Common myeloid progenitor, CD34-positive (primary cell): ENCODE measurements at regions not wholly inside any gene's neighbourhood (a gene's known extent, or its start where the extent isn't known, plus 50 kb on each side); places are given as distances from the start of the nearest gene placed in this dataset.

Experiments used
- CTCF ChIA-PET: fragments of 350-600 bp; sonication (Branson Sonifier 250); formaldehyde crosslinking; loops from one replicate; lab custom pipeline; 2021; ENCODE audit warnings: antibody characterized with exemption; lab: Charles Lee
- POLR2A ChIA-PET: fragments of 350-600 bp; sonication (Branson Sonifier 250); formaldehyde crosslinking; loops from one replicate; lab custom pipeline; 2021; ENCODE audit warnings: antibody characterized with exemption; lab: Charles Lee
- DNase-seq, 3 donors: peaks; one replicate each; pipeline versions ENCODE4 v3.0.0 to v3.0.0-alpha.2; 2013
- H3K27ac ChIP-seq, 2 experiments: 1 replicate in 1 of 2; 2 replicates in 1 of 2; pipeline ENCODE4 v1.7.0; 2013; ENCODE audit warnings: inconsistent platforms in 2 of 2, low read length in 2 of 2, mild to moderate bottlenecking in 2 of 2, low read depth in 1 of 2, moderate library complexity in 1 of 2; ENCODE audit not compliant: severe bottlenecking in 2 of 2, insufficient read depth in 1 of 2, poor library complexity in 1 of 2
- H3K27me3 ChIP-seq, 5 experiments: replicated peaks in 2 of 5; 1 replicate in 3 of 5; 2 replicates in 2 of 5; pipeline versions ENCODE4 v1.6.1 to v1.7.0; 2013; ENCODE audit warnings: low read length in 4 of 5, mild to moderate bottlenecking in 2 of 5, moderate library complexity in 2 of 5, inconsistent platforms in 1 of 5; ENCODE audit not compliant: insufficient read depth in 5 of 5, control insufficient read depth in 4 of 5
- H3K36me3 ChIP-seq, 4 experiments: 1 replicate in 2 of 4; 2 replicates in 2 of 4; pipeline versions ENCODE4 v1.6.1 to v1.7.0; 2013; ENCODE audit warnings: low read length in 3 of 4, control low read depth in 1 of 4, mild to moderate bottlenecking in 1 of 4; ENCODE audit not compliant: control insufficient read depth in 4 of 4, insufficient read depth in 4 of 4
- H3K4me1 ChIP-seq, 4 experiments: 1 replicate in 3 of 4; 2 replicates in 1 of 4; pipeline versions ENCODE4 v1.6.1 to v1.7.1; 2013; ENCODE audit warnings: low read length in 3 of 4, mild to moderate bottlenecking in 3 of 4, control low read depth in 1 of 4, inconsistent platforms in 1 of 4, moderate library complexity in 1 of 4; ENCODE audit not compliant: control insufficient read depth in 4 of 4, insufficient read depth in 4 of 4; ENCODE audit errors: control extremely low read depth in 1 of 4
- H3K4me3 ChIP-seq, 7 experiments: 1 replicate in 4 of 7; 2 replicates in 3 of 7; pipeline versions ENCODE4 v1.5.1 to v1.7.0; 2013; ENCODE audit warnings: mild to moderate bottlenecking in 7 of 7, low read length in 6 of 7, moderate library complexity in 6 of 7, inconsistent platforms in 2 of 7, low read depth in 2 of 7, control low read depth in 1 of 7; ENCODE audit not compliant: insufficient read depth in 4 of 7, control insufficient read depth in 1 of 7; ENCODE audit errors: extremely low read depth in 1 of 7
- H3K9me3 ChIP-seq, 5 experiments: 1 replicate in 4 of 5; 2 replicates in 1 of 5; pipeline versions ENCODE4 v1.6.1 to v1.7.1; 2013; ENCODE audit warnings: low read length in 4 of 5, mild to moderate bottlenecking in 2 of 5, inconsistent platforms in 1 of 5, low read depth in 1 of 5, moderate library complexity in 1 of 5; ENCODE audit not compliant: control insufficient read depth in 4 of 5, insufficient read depth in 2 of 5; ENCODE audit errors: control extremely low read depth in 1 of 5
- WGBS: methylation state at CpG from one replicate; pipeline ENCODE4 v1.1.5; 2013; ENCODE audit not compliant: insufficient coverage; 5-methylcytosine and 5-hydroxymethylcytosine counted together

GRCh38 chr5:93278896-93279295, 302.1 kb downstream of the NR2F1-AS1 start:
- H3K4me3 ChIP-seq: no peak overlapping the region
- ChIA-PET CTCF (interaction anchor here (0.6 kb wide), 1 partner anchor 41 kb away, joined by 3 read pairs; no protein-coding TSS in a partner anchor), POLR2A (no interaction called here)
- no peak for DNase-seq
- H3K4me1 ChIP-seq: no peaks in the 10 kb centered on the region
- no peaks in the 10 kb centered on the region for H3K27me3 ChIP-seq
- WGBS: no CpG with 5 or more reads among the region's 2 CpGs
- no peak overlapping the region for H3K27ac ChIP-seq
- no peaks in the 10 kb centered on the region for H3K9me3 ChIP-seq
- no peaks in the 10 kb centered on the region for H3K36me3 ChIP-seq

- Histone ChIP-seq H3K4me1 (no peaks in the 10 kb centered on the region), H3K9me3 (no peaks in the 10 kb centered on the region), H3K36me3 (no peaks in the 10 kb centered on the region), H3K4me3 (no peak overlapping the region), H3K27ac (no peak overlapping the region), H3K27me3 (no peaks in the 10 kb centered on the region)
- POLR2A ChIA-PET: no interaction called here
- WGBS: 97% methylated on average over 3 of the region's 6 CpGs
- CTCF ChIA-PET: interaction anchor here (0.9 kb wide), 1 partner anchor 13 kb away, joined by 3 read pairs; no protein-coding TSS in a partner anchor
- no peak for DNase-seq
Observed at GRCh38 chr5:93277051-93277450, 304.0 kb downstream of the NR2F1-AS1 start.

DNA sequence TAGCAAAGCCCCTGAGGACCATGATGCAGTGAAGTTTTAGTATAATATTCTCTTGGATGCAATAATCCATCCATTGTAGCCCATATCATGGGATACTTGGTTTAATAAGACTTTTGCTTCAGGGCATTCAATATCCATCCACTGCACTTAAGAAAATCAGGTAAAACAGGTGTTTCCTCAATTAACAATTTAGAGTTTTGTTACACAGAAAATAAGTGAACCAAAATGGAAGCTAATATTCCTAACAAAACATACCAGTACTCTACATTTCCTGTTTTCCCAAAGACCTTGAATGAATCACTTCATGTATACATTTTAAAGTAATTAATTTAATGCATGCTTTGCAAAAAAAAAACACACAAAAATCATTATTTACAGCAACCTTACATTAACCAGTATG, 305.6 kb downstream of the NR2F1-AS1 start:
- ChIA-PET CTCF (no interaction called here), POLR2A (no interaction called here)
- Histone ChIP-seq H3K36me3 (no peaks in the 10 kb centered on the region), H3K27me3 (no peaks in the 10 kb centered on the region), H3K9me3 (no peaks in the 10 kb centered on the region), H3K4me1 (no peaks in the 10 kb centered on the region), H3K4me3 (no peak overlapping the region), H3K27ac (no peak overlapping the region)
- DNase-seq: no peak

DNA sequence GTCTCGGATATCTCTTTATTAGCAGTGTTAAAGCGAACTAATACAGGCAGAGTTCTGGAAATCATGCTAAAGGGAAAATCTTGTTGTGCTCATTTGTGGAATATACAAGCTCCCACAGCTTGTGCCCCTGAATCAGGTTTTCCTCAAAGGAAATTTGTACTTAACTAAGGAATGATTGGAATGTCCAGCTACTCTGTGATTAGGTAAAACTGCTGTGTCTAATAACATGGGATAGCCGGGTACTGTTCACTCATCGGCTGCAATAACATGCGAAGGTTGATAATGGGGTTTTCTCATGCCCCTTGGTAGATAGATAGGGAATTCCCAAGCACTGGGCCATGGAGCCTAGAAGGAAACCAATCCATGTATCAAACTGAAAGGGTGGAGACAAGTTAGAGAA, 306.7 kb downstream of the NR2F1-AS1 start:
- ChIA-PET CTCF (no interaction called here), POLR2A (no interaction called here)
- H3K4me3 ChIP-seq: no peak overlapping the region
- no peak overlapping the region for H3K27ac ChIP-seq
- no peak for DNase-seq
- no peaks in the 10 kb centered on the region for H3K36me3 ChIP-seq
- H3K9me3 ChIP-seq: no peaks in the 10 kb centered on the region
- H3K27me3 ChIP-seq: no peaks in the 10 kb centered on the region
- no peaks in the 10 kb centered on the region for H3K4me1 ChIP-seq
- 98% methylated on average over 5 of the region's 5 CpGs for WGBS

DNA sequence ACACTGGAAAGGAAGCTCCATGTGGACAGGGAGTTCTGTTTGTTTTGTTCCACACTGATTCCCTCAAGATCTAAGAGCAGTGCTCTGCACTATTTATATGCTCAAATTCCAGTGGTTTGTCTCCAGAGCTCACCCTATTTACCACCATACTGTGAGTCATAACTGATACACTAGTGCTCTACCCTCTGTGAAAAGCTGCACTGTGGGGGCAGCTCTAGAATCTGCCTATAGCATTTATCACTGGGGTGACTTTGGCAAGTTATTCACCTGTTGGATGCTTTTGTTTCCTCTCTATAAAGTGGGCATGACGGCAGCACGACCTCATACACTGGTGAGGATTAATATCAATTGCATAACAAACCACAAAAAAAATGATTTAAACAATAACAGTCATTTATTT, 307.8 kb downstream of the NR2F1-AS1 start:
- Histone ChIP-seq H3K4me1 (no peaks in the 10 kb centered on the region), H3K27me3 (no peaks in the 10 kb centered on the region), H3K9me3 (no peaks in the 10 kb centered on the region), H3K27ac (no peak overlapping the region), H3K36me3 (no peaks in the 10 kb centered on the region), H3K4me3 (no peak overlapping the region)
- no peak for DNase-seq
- no CpG with 5 or more reads among the region's 2 CpGs for WGBS
- ChIA-PET POLR2A (interaction anchor here (0.6 kb wide), 1 partner anchor 82 kb away, joined by 4 read pairs; no protein-coding TSS in a partner anchor), CTCF (interaction anchor here (1.2 kb wide), 1 partner anchor 29 kb away, joined by 3 read pairs; no protein-coding TSS in a partner anchor)

- Histone ChIP-seq H3K9me3 (peaks cover 0 to 3% (median 0%) of the 10 kb centered on the region in 5 experiments), H3K27ac (no peak overlapping the region), H3K27me3 (no peaks in the 10 kb centered on the region), H3K4me3 (no peak overlapping the region), H3K36me3 (no peaks in the 10 kb centered on the region), H3K4me1 (no peaks in the 10 kb centered on the region)
- WGBS: 72% methylated on average over 3 of the region's 5 CpGs
- ChIA-PET POLR2A (no interaction called here), CTCF (no interaction called here)
- DNase-seq: no peak
Observed at GRCh38 chr5:93272108-93272507, 308.9 kb downstream of the NR2F1-AS1 start.

DNA sequence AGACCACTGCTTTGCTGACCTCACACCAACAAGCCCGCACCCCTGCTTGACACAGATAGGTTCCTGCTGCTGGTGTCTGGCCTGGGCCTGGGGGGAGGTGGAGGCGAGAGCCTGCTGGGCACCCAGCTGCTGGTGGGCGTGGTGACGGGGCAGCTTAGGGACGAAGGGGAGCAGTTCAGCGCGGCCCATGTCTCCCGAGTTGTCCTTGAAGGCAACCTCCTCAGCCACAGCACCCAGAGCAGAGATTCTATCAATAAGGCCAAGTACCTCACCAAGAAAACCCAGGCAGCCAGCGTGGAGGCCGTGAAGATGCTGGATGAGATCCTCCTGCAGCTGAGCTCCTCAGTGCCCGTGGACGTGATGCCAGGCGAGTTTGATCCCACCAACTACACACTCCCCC, 313.3 kb downstream of the NR2F1-AS1 start:
- Histone ChIP-seq H3K4me3 (no peak overlapping the region), H3K27me3 (no peaks in the 10 kb centered on the region), H3K27ac (no peak overlapping the region), H3K9me3 (peaks cover 0 to 3% (median 0%) of the 10 kb centered on the region in 5 experiments), H3K36me3 (no peaks in the 10 kb centered on the region), H3K4me1 (no peaks in the 10 kb centered on the region)
- CTCF ChIA-PET: no interaction called here
- POLR2A ChIA-PET: no interaction called here
- WGBS: 97% methylated on average over 10 of the region's 13 CpGs
- no peak for DNase-seq
